Frontal cortex (tissue), 4 donors: ENCODE measurements at regions not wholly inside any gene's neighbourhood (a gene's known extent, or its start where the extent isn't known, plus 50 kb on each side); places are given as distances from the start of the nearest gene placed in this dataset. TPM values are rescaled to one million over a fixed set of nuclear protein-coding genes. Genes with fewer than 3 reads are reported as not detected.
A peak's percentile ranks its signal among the peaks of the same experiment; 100 is the strongest.

Source experiments
- DNase-seq, 2 donors: peaks; one replicate each; pipeline ENCODE4 v3.0.0; 2012; ENCODE audit warnings: low spot score in 2 of 2
- FAIRE-seq: peaks from 2 replicates; lab custom pipeline; 2012; peaks lifted over from hg19 to GRCh38; lab: Jason Lieb, UNC
- small RNA-seq: library from RNA; depleted of rRNA; stranded (forward); fragments of <200 nt; gene quantifications from one replicate; pipeline ENCODE3, GENCODE V24; 2014
- donor health status: control.
- donor health status: control.
- donor health status: control.

DNA sequence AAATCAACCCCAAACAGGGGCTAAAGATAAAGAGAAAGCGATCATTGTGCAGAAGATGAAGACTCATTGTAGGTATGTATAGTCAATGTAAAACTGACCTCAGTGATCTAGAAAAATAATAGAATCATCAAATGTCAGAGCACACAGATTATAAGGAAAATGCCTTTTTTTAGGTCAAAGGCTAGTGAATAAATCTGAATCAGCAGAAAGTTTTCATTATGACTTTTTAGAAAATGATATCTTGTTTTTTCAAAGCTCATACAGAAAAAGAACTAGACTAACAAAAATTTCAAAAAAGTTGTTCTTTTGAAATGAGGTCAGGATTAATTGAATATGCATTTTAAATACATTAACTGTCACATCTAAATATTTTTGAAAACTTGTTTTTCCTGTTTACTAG, 60.2 kb upstream of the STEAP4 start:
- FAIRE-seq, result no peak
- DNase-seq, result no peak

DNA sequence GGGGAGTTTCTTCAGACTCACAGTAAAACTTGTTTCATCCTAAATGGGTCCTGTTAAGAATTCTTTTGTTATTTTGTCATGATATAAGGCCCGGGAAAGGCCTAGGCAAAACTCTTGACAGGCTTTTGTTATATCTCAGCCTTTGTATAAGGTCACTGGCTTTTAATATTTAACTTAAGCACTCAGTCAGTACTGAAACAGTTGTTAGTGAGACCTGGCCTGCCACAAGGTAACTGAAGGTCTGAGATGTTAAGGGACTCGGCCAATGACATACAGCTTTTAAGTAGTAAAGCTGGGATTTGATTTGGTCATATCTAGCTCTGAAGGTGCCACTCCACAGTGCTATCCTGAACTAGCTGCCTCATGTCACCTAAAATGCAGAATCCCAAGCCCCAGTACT, 57.2 kb upstream of the STEAP4 start:
- no peak for FAIRE-seq
- no peak for DNase-seq

DNA sequence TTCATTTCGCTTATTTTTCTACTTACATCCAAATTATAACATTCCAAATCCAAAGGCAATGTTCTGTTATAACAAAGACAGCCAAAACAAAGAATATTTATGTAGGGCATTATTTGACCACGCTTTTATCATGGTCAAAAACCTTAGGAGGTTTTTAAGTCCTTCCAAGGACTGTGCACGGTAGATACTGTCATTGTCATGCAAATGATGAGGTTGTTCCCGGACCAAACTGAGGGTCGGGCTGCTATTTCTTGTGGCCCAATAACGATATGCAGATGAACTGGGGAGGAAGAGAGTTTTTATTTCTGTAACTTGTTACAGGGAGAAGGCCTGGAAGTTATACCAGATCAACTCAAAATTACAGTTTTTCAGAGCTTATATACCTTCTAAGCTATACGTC, 56.6 kb upstream of the STEAP4 start:
- FAIRE-seq, result no peak
- no peak for DNase-seq

DNA sequence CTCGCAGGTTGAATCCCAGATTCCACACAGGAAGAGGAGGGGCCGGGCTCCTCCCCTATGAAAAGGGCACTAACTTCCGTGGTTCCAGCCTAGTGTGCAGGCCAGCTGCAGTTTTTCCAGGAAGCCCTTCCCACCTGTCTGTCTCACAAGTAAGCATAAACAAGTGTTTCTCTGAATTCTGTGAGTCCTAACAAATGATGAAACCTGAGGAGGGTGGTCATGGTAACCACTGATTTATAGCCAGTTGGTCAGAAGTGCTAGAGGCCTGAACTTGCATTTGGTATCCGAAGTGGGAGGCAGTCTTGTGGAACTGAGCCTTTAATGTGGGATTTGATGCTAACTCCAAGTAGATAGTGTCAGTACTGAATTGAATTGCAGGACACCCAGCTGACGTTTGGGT, 54.7 kb upstream of the STEAP4 start:
- no peak for FAIRE-seq
- no peak for DNase-seq

DNA sequence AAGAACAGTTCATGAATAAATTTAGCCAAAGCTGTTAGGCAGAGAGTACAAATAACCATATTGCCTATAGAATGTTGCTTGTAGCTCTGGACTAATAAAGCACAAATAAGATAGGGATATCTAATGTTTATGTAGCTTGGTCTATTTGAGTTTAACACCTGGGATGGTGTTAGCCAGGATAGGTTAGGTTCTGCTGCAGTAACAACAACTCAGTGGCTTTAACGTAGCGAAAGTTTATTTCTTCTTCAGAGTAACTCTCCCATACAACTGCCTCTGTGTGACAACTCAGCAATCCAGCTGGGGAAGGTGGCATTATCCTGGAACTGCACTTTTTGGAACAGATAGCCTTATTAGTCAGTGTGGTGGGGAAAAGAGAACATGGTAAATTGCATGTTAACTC, 52.2 kb upstream of the STEAP4 start:
- DNase-seq (no peak), FAIRE-seq (no peak)

DNA sequence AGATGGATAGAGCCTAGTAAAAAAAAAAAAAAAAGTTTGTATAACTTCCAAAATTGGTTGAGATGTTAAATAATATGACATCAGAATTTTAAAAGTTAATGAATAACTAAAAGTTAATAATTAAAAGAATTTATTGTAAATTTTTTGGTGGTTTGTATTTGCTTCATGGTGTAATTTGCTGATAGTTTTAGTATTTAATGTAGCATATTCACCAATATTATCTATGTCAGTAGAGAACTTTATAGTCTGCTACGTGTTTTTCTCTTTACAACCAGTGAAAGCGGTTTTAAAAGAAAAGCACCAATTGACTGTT, 51.8 kb upstream of the STEAP4 start:
- no peak for DNase-seq

DNA sequence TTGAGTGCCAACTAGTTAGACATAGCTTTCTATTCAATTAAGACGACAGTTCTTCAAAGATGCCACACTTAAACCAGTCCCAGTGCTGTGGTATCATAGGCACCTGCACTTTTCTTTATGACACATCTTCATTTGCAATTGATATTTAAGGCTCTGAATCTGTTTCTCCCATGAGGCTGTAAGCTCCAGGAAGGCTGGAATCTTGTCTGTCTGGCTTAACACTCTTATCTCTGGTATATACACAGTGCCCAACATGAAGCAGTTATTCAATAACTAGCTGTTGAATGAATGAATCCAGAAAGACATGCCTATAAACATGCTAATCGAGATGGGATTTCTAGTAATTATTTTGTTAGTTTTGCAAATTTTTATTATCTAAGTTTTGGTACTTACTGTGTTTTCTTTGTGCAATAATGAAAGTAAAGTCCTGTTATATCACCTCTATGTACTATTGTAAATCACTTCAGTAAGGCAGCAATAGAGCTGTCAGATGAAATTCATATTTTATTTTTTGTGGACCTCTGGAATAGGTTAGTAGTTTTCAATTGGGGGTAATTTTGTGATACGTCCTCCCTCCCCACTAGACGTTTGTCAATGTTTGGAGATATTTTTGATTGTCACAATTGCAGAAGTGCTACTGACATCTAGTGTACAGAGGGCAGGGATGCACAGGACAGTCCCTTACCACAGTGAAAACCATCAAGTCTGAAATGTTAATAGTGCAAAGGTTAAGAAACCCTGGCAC, 51.3 kb upstream of the STEAP4 start:
- FAIRE-seq, result no peak
- DNase-seq, result no peak

More for the DNA sequence above, 51.8 kb upstream of the STEAP4 start:
- FAIRE-seq, result peak; percentile 15

DNA sequence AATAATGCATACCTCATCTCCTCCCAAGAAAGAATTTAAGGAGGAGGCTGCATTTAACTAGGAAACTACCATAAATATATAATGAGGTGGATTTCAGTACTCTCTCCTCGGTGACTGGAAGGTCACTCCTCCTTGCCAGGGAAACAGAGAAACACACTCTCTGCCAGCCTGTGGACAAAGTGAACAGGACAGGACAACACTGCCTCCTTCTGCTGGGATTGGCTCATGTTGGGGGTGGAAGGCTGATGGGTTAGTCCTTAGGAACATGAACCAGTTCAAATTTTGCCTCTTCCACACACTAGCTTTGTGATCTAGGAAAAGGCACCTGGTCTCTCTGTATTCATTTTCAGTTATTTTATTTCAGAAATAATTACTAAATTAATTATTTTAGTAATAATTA, 50.6 kb upstream of the STEAP4 start:
- no peak for FAIRE-seq
- no peak for DNase-seq

Small RNA genes lying in the stretch of these regions (small RNA-seq; reads per million reads assigned to genes)
- gene EIF4A1P13 (not detected), gene RF00272 (not detected)
